GM23338 (cell line): ENCODE measurements at regions not wholly inside any gene's neighbourhood (a gene's known extent, or its start where the extent isn't known, plus 50 kb on each side); places are given as distances from the start of the nearest gene placed in this dataset.

Experiments used
- ATAC-seq: fragments of 200-7000 bp; cut with Tn5 transposase; 3 replicates; pipeline ENCODE4 v1.9.1; 2020
- DNase-seq: peaks from one replicate; pipeline ENCODE4 v3.0.0-alpha.2; 2015; ENCODE audit warnings: low spot score
- H2AFZ ChIP-seq: fragments of 200-600 bp; sonication (generic); 2 replicates; pipeline ENCODE4 v1.8.0; 2016; ENCODE audit warnings: antibody characterized with exemption, mild to moderate bottlenecking, moderate library complexity
- H3F3A ChIP-seq: fragments of 200-600 bp; sonication (generic); replicated peaks from 2 replicates; pipeline ENCODE4 v1.8.0; 2017; ENCODE audit warnings: antibody characterized with exemption, mixed run types, low read depth
- H3K27ac ChIP-seq: fragments of 200-600 bp; sonication (generic); 2 replicates; pipeline ENCODE4 v1.6.1; 2016; ENCODE audit warnings: low read depth
- H3K27me3 ChIP-seq: fragments of 200-600 bp; sonication (generic); 2 replicates; pipeline ENCODE4 v1.8.0; 2016; ENCODE audit warnings: mild to moderate bottlenecking, mixed run types, moderate library complexity; ENCODE audit not compliant: insufficient read depth
- H3K36me3 ChIP-seq: fragments of 200-600 bp; sonication (generic); 2 replicates; pipeline ENCODE4 v1.8.0; 2016; ENCODE audit warnings: mild to moderate bottlenecking; ENCODE audit not compliant: insufficient read depth
- H3K4me1 ChIP-seq: fragments of 200-600 bp; sonication (generic); 2 replicates; pipeline ENCODE4 v1.8.0; 2016; ENCODE audit warnings: mild to moderate bottlenecking, moderate library complexity; ENCODE audit not compliant: insufficient read depth
- H3K4me2 ChIP-seq: fragments of 200-600 bp; sonication (generic); 2 replicates; pipeline ENCODE4 v1.7.1; 2017; ENCODE audit warnings: mixed run types
- H3K4me3 ChIP-seq: fragments of 200-600 bp; sonication (generic); 2 replicates; pipeline ENCODE4 v1.6.1; 2016; ENCODE audit warnings: mixed run types
- H3K79me2 ChIP-seq: fragments of 200-600 bp; sonication (generic); replicated peaks from 2 replicates; pipeline ENCODE4 v1.8.0; 2017; ENCODE audit warnings: mild to moderate bottlenecking; ENCODE audit not compliant: insufficient read depth
- H3K9me2 ChIP-seq: fragments of 200-600 bp; sonication (generic); 2 replicates; pipeline ENCODE4 v1.8.0; 2017; ENCODE audit not compliant: insufficient read depth
- H4K20me1 ChIP-seq: fragments of 200-600 bp; sonication (generic); replicated peaks from 2 replicates; pipeline ENCODE4 v1.8.0; 2017; ENCODE audit warnings: mild to moderate bottlenecking; ENCODE audit not compliant: insufficient read depth
- H3K27ac Mint-ChIP-seq: 2 replicates; pipeline ENCODE4 v1.8.0; 2020; ENCODE audit warnings: inconsistent platforms, mild to moderate bottlenecking, moderate library complexity, mixed read lengths
- H3K27me3 Mint-ChIP-seq: 3 replicates; pipeline ENCODE4 v1.8.0; 2022; ENCODE audit warnings: low read depth, mild to moderate bottlenecking, moderate library complexity, mixed read lengths, inconsistent platforms; ENCODE audit not compliant: insufficient read depth, poor library complexity
- H3K36me3 Mint-ChIP-seq: 3 replicates; pipeline ENCODE4 v1.8.0; 2021; ENCODE audit warnings: low read depth, mild to moderate bottlenecking, inconsistent platforms, moderate library complexity, mixed read lengths
- H3K4me1 Mint-ChIP-seq: 3 replicates; pipeline ENCODE4 v1.8.0; 2020; ENCODE audit warnings: mild to moderate bottlenecking, inconsistent platforms, mixed read lengths
- H3K4me3 Mint-ChIP-seq: 3 replicates; pipeline ENCODE4 v1.8.0; 2021; ENCODE audit warnings: moderate library complexity, mild to moderate bottlenecking, inconsistent platforms, mixed read lengths
- H3K9me3 Mint-ChIP-seq: 3 replicates; pipeline ENCODE4 v1.8.0; 2020; ENCODE audit warnings: moderate library complexity, mild to moderate bottlenecking, inconsistent platforms, mixed read lengths
- CREB1 ChIP-seq: fragments of 250-450 bp; sonication (Bioruptor Pico); IDR thresholded peaks from 2 replicates; pipeline ENCODE4 v1.5.0; 2020; ENCODE audit warnings: low read depth, mild to moderate bottlenecking, moderate library complexity
- EZH2 ChIP-seq: fragments of 200-600 bp; sonication (generic); IDR thresholded peaks from one replicate; pipeline ENCODE4 v1.8.0; 2017; ENCODE audit warnings: antibody characterized with exemption, mild to moderate bottlenecking, low read depth; ENCODE audit not compliant: unreplicated experiment
- EZH2phosphoT487 ChIP-seq: fragments of 200-600 bp; sonication (generic); IDR thresholded peaks from one replicate; pipeline ENCODE4 v1.8.1; 2018; ENCODE audit warnings: antibody characterized with exemption; ENCODE audit not compliant: unreplicated experiment
- JUNB ChIP-seq: IDR thresholded peaks from one replicate; pipeline ENCODE4 v1.6.1; 2016; ENCODE audit warnings: antibody characterized with exemption; ENCODE audit not compliant: unreplicated experiment
- NANOG ChIP-seq: IDR thresholded peaks from 2 replicates; pipeline ENCODE4 v1.6.1; 2016; ENCODE audit warnings: antibody characterized with exemption, borderline replicate concordance
- POLR2AphosphoS5 ChIP-seq: IDR thresholded peaks from 2 replicates; pipeline ENCODE4 v1.6.1; 2016; ENCODE audit warnings: antibody characterized with exemption, low read depth
- REST ChIP-seq: IDR thresholded peaks from one replicate; pipeline ENCODE4 v1.6.1; 2018; ENCODE audit warnings: antibody characterized with exemption; ENCODE audit not compliant: unreplicated experiment
- STAT1 ChIP-seq: IDR thresholded peaks from one replicate; pipeline ENCODE4 v1.6.1; 2016; ENCODE audit warnings: antibody characterized with exemption; ENCODE audit not compliant: unreplicated experiment
- ZNF114 ChIP-seq: fragments of 250-450 bp; sonication (Bioruptor Pico); IDR thresholded peaks from 2 replicates; pipeline ENCODE4 v1.5.0; 2020; ENCODE audit warnings: mild to moderate bottlenecking, moderate library complexity
- ZNF331 ChIP-seq: fragments of 250-450 bp; sonication (Bioruptor Pico); IDR thresholded peaks from 2 replicates; pipeline ENCODE4 v1.5.0; 2020; ENCODE audit warnings: low read depth, mild to moderate bottlenecking, moderate library complexity
- TF ChIP-seq, protein P1 (sequence below): IDR thresholded peaks from 2 replicates; pipeline ENCODE4 v1.6.1; 2016; ENCODE audit warnings: antibody characterized with exemption
- TF ChIP-seq, protein P2 (sequence below): fragments of 250-450 bp; sonication (Bioruptor Pico); IDR thresholded peaks from 2 replicates; pipeline ENCODE4 v1.5.0; 2020; ENCODE audit warnings: mild to moderate bottlenecking, moderate library complexity
- TF ChIP-seq, protein P3 (sequence below), 2 experiments: fragments of 200-600 bp in 1 of 2; sonication (generic) in 1 of 2; conservative IDR thresholded peaks; 2 replicates each; pipeline versions ENCODE4 v1.5.1 to v1.6.1; 2016 to 2017; ENCODE audit warnings: antibody characterized with exemption in 2 of 2, low read depth in 2 of 2, mild to moderate bottlenecking in 2 of 2, moderate library complexity in 1 of 2

- ATAC-seq (no peak), DNase-seq (no peak)
- H3K36me3 Mint-ChIP-seq: no peaks in the 10 kb centered on the region
- Histone ChIP-seq H3K27ac (no peak overlapping the region), H4K20me1 (no peaks in the 10 kb centered on the region), H3K36me3 (no peaks in the 10 kb centered on the region), H3K4me3 (no peak overlapping the region), H3F3A (no peaks in the 10 kb centered on the region), H2AFZ (no peak overlapping the region), H3K4me1 (no peaks in the 10 kb centered on the region), H3K27me3 (no peaks in the 10 kb centered on the region), H3K79me2 (no peaks in the 10 kb centered on the region), H3K9me2 (peaks cover 6% of the 10 kb centered on the region; the same call in 1 of the 2 replicates), H3K4me2 (no peak overlapping the region)
- H3K9me3 Mint-ChIP-seq: no peaks in the 10 kb centered on the region
- H3K27me3 Mint-ChIP-seq: peaks cover 5% of the 10 kb centered on the region
- no peak for TF ChIP-seq STAT1
- TF ChIP-seq POLR2AphosphoS5: no peak
- TF ChIP-seq, protein P1, sequence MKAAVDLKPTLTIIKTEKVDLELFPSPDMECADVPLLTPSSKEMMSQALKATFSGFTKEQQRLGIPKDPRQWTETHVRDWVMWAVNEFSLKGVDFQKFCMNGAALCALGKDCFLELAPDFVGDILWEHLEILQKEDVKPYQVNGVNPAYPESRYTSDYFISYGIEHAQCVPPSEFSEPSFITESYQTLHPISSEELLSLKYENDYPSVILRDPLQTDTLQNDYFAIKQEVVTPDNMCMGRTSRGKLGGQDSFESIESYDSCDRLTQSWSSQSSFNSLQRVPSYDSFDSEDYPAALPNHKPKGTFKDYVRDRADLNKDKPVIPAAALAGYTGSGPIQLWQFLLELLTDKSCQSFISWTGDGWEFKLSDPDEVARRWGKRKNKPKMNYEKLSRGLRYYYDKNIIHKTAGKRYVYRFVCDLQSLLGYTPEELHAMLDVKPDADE: no peak
- TF ChIP-seq, protein P2, sequence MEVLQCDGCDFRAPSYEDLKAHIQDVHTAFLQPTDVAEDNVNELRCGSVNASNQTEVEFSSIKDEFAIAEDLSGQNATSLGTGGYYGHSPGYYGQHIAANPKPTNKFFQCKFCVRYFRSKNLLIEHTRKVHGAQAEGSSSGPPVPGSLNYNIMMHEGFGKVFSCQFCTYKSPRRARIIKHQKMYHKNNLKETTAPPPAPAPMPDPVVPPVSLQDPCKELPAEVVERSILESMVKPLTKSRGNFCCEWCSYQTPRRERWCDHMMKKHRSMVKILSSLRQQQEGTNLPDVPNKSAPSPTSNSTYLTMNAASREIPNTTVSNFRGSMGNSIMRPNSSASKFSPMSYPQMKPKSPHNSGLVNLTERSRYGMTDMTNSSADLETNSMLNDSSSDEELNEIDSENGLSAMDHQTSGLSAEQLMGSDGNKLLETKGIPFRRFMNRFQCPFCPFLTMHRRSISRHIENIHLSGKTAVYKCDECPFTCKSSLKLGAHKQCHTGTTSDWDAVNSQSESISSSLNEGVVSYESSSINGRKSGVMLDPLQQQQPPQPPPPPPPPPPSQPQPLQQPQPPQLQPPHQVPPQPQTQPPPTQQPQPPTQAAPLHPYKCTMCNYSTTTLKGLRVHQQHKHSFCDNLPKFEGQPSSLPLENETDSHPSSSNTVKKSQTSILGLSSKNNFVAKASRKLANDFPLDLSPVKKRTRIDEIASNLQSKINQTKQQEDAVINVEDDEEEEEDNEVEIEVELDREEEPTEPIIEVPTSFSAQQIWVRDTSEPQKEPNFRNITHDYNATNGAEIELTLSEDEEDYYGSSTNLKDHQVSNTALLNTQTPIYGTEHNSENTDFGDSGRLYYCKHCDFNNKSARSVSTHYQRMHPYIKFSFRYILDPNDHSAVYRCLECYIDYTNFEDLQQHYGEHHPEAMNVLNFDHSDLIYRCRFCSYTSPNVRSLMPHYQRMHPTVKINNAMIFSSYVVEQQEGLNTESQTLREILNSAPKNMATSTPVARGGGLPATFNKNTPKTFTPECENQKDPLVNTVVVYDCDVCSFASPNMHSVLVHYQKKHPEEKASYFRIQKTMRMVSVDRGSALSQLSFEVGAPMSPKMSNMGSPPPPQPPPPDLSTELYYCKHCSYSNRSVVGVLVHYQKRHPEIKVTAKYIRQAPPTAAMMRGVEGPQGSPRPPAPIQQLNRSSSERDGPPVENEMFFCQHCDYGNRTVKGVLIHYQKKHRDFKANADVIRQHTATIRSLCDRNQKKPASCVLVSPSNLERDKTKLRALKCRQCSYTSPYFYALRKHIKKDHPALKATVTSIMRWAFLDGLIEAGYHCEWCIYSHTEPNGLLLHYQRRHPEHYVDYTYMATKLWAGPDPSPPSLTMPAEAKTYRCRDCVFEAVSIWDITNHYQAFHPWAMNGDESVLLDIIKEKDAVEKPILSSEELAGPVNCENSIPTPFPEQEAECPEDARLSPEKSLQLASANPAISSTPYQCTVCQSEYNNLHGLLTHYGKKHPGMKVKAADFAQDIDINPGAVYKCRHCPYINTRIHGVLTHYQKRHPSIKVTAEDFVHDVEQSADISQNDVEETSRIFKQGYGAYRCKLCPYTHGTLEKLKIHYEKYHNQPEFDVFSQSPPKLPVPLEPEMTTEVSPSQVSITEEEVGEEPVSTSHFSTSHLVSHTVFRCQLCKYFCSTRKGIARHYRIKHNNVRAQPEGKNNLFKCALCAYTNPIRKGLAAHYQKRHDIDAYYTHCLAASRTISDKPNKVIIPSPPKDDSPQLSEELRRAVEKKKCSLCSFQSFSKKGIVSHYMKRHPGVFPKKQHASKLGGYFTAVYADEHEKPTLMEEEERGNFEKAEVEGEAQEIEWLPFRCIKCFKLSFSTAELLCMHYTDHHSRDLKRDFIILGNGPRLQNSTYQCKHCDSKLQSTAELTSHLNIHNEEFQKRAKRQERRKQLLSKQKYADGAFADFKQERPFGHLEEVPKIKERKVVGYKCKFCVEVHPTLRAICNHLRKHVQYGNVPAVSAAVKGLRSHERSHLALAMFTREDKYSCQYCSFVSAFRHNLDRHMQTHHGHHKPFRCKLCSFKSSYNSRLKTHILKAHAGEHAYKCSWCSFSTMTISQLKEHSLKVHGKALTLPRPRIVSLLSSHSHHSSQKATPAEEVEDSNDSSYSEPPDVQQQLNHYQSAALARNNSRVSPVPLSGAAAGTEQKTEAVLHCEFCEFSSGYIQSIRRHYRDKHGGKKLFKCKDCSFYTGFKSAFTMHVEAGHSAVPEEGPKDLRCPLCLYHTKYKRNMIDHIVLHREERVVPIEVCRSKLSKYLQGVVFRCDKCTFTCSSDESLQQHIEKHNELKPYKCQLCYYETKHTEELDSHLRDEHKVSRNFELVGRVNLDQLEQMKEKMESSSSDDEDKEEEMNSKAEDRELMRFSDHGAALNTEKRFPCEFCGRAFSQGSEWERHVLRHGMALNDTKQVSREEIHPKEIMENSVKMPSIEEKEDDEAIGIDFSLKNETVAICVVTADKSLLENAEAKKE: no peak
- TF ChIP-seq ZNF114 (CRISPR knock-in tag): no peak
- TF ChIP-seq REST: no peak
- no peak for TF ChIP-seq ZNF331 (CRISPR knock-in tag)
- TF ChIP-seq EZH2: no peak
- no peak for TF ChIP-seq JUNB
- TF ChIP-seq EZH2phosphoT487: no peak
- TF ChIP-seq CREB1 (CRISPR knock-in tag): no peak
- no peak for TF ChIP-seq NANOG
- TF ChIP-seq, protein P3, sequence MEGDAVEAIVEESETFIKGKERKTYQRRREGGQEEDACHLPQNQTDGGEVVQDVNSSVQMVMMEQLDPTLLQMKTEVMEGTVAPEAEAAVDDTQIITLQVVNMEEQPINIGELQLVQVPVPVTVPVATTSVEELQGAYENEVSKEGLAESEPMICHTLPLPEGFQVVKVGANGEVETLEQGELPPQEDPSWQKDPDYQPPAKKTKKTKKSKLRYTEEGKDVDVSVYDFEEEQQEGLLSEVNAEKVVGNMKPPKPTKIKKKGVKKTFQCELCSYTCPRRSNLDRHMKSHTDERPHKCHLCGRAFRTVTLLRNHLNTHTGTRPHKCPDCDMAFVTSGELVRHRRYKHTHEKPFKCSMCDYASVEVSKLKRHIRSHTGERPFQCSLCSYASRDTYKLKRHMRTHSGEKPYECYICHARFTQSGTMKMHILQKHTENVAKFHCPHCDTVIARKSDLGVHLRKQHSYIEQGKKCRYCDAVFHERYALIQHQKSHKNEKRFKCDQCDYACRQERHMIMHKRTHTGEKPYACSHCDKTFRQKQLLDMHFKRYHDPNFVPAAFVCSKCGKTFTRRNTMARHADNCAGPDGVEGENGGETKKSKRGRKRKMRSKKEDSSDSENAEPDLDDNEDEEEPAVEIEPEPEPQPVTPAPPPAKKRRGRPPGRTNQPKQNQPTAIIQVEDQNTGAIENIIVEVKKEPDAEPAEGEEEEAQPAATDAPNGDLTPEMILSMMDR (conservative IDR thresholded peaks at IDR 0.05; ENCODE audit: low read depth in 2 of 2): no peak
- H3K4me3 Mint-ChIP-seq: no peak overlapping the region
- no peak overlapping the region for H3K27ac Mint-ChIP-seq
- no peaks in the 10 kb centered on the region for H3K4me1 Mint-ChIP-seq
These were observed 631.8 kb upstream of the RAB6C start for GRCh38 chr2:129347486-129348217.
